OCI-LY1 (cell line): ENCODE measurements at regions not wholly inside any gene's neighbourhood (a gene's known extent, or its start where the extent isn't known, plus 50 kb on each side); places are given as distances from the start of the nearest gene placed in this dataset.

Source experiments
- H2AFZ ChIP-seq: fragments of 200-600 bp; sonication (generic), shearing (Covaris generic); 2 replicates; pipeline ENCODE4 v1.6.0; 2014; ENCODE audit warnings: antibody characterized with exemption, mild to moderate bottlenecking, low read length
- H3F3A ChIP-seq: fragments of 200-600 bp; sonication (generic), shearing (Covaris generic); 2 replicates; pipeline ENCODE4 v1.6.0; 2014; ENCODE audit warnings: mild to moderate bottlenecking, antibody characterized with exemption, low read length, moderate library complexity; ENCODE audit not compliant: insufficient read depth
- H3K27ac ChIP-seq: fragments of 200-600 bp; sonication (generic); 2 replicates; pipeline ENCODE4 v1.5.1; 2014; ENCODE audit warnings: low read length, mixed run types, mild to moderate bottlenecking, low read depth; ENCODE audit not compliant: poor library complexity, severe bottlenecking
- H3K27me3 ChIP-seq: fragments of 200-600 bp; sonication (generic); 2 replicates; pipeline ENCODE4 v1.6.0; 2014; ENCODE audit warnings: antibody characterized with exemption, mild to moderate bottlenecking, low read length, moderate library complexity; ENCODE audit not compliant: insufficient read depth
- H3K36me3 ChIP-seq: fragments of 200-600 bp; sonication (generic); 2 replicates; pipeline ENCODE4 v1.6.1; 2014; ENCODE audit warnings: mild to moderate bottlenecking, antibody characterized with exemption, low read length, moderate library complexity, mixed read lengths; ENCODE audit not compliant: insufficient read depth
- H3K4me1 ChIP-seq: fragments of 200-600 bp; sonication (generic); 2 replicates; pipeline ENCODE4 v1.5.1; 2014; ENCODE audit warnings: mild to moderate bottlenecking, low read length, moderate library complexity; ENCODE audit not compliant: insufficient read depth, severe bottlenecking
- H3K4me2 ChIP-seq: fragments of 200-600 bp; sonication (generic), shearing (Covaris generic); 2 replicates; pipeline ENCODE4 v1.6.1; 2014; ENCODE audit warnings: low read length
- H3K4me3 ChIP-seq: fragments of 200-600 bp; sonication (generic); 2 replicates; pipeline ENCODE4 v1.5.1; 2014; ENCODE audit warnings: low read length, low read depth, mild to moderate bottlenecking, mixed read lengths; ENCODE audit not compliant: poor library complexity, severe bottlenecking
- H3K79me2 ChIP-seq: fragments of 200-600 bp; shearing (Covaris generic); 2 replicates; pipeline ENCODE4 v1.6.1; 2016; ENCODE audit warnings: mixed run types, low read length, mixed read lengths; ENCODE audit not compliant: insufficient read depth
- H3K9ac ChIP-seq: fragments of 200-600 bp; sonication (generic), shearing (Covaris generic); 2 replicates; pipeline ENCODE4 v1.6.1; 2014; ENCODE audit warnings: mild to moderate bottlenecking, low read length, mixed read lengths
- H3K9me2 ChIP-seq: fragments of 200-600 bp; sonication (generic), shearing (Covaris generic); 2 replicates; pipeline ENCODE4 v1.6.1; 2014; ENCODE audit warnings: low read depth, mild to moderate bottlenecking, low read length, mixed read lengths
- H3K9me3 ChIP-seq: fragments of 200-600 bp; shearing (Covaris generic); 2 replicates; pipeline ENCODE4 v1.6.1; 2014; ENCODE audit warnings: low read length, mixed read lengths
- H4K20me1 ChIP-seq: fragments of 200-600 bp; sonication (generic), shearing (Covaris generic); 2 replicates; pipeline ENCODE4 v1.6.0; 2016; ENCODE audit warnings: mild to moderate bottlenecking, low read length; ENCODE audit not compliant: insufficient read depth
- EZH2 ChIP-seq: fragments of 200-600 bp; sonication (generic), shearing (Covaris generic); IDR thresholded peaks from 2 replicates; pipeline ENCODE4 v1.8.0; 2017; ENCODE audit warnings: borderline replicate concordance, mixed run types, mild to moderate bottlenecking, antibody characterized with exemption, low read length, moderate library complexity, mixed read lengths
- TF ChIP-seq, protein P1 (sequence below): fragments of 200-600 bp; sonication (generic), shearing (Covaris generic); IDR thresholded peaks from 2 replicates; pipeline ENCODE4 v1.5.1; 2017; ENCODE audit warnings: mild to moderate bottlenecking, antibody characterized with exemption, low read length, moderate library complexity, mixed read lengths

DNA sequence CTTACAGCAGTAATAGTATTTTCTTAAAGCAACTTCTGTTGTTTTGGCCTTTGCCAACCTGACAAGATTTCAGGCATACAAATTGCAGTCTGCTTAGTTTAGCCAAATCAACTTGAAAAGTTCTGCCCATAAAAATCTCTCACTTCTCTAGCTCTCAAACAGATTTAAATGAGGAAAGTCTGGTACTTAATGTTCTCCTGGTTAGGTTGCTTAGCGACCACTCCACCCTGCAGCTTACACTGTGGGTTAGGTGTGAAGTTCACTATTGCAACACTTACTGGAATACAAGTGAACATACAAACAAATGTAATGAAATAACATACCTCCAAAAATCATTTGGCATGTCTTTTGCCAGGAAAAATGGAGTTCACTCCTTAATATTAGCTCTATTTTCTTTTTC, 178.7 kb upstream of the PCDH9 start:
- Histone ChIP-seq H3K36me3 (no peaks in the 10 kb centered on the region), H3K9me2 (no peaks in the 10 kb centered on the region), H3K79me2 (no peaks in the 10 kb centered on the region)

DNA sequence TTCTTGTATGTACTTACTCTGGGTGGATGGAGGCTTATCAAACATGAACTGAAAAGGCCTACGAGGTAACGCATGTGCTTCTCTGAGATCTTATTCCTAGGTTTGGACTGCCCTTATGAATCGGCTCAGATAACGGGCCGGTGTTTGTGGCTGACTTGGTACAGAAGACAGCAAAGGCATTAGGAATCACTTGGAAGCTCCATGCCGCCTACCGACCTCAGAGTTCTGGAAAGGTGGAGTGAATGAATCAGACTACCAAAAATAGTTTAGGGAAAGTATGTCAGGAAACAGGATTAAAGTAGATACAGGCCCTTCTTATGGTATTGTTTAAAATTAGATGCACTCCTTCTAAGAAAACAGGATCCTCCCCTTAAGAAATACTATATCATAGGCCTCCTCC, 172.4 kb upstream of the PCDH9 start:
- Histone ChIP-seq H3K9ac (no peak overlapping the region), H3K79me2 (no peaks in the 10 kb centered on the region), H3K27ac (no peak overlapping the region), H4K20me1 (no peaks in the 10 kb centered on the region), H3K9me2 (no peaks in the 10 kb centered on the region), H3F3A (no peaks in the 10 kb centered on the region), H3K27me3 (no peaks in the 10 kb centered on the region), H3K9me3 (no peaks in the 10 kb centered on the region), H3K4me3 (no peak overlapping the region), H3K4me1 (no peaks in the 10 kb centered on the region), H3K36me3 (no peaks in the 10 kb centered on the region), H2AFZ (no peak overlapping the region), H3K4me2 (no peak overlapping the region)
- TF ChIP-seq, protein P1, sequence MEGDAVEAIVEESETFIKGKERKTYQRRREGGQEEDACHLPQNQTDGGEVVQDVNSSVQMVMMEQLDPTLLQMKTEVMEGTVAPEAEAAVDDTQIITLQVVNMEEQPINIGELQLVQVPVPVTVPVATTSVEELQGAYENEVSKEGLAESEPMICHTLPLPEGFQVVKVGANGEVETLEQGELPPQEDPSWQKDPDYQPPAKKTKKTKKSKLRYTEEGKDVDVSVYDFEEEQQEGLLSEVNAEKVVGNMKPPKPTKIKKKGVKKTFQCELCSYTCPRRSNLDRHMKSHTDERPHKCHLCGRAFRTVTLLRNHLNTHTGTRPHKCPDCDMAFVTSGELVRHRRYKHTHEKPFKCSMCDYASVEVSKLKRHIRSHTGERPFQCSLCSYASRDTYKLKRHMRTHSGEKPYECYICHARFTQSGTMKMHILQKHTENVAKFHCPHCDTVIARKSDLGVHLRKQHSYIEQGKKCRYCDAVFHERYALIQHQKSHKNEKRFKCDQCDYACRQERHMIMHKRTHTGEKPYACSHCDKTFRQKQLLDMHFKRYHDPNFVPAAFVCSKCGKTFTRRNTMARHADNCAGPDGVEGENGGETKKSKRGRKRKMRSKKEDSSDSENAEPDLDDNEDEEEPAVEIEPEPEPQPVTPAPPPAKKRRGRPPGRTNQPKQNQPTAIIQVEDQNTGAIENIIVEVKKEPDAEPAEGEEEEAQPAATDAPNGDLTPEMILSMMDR, result no peak
- no peak for TF ChIP-seq EZH2

More for the DNA sequence above, 178.7 kb upstream of the PCDH9 start:
- TF ChIP-seq EZH2, result no peak
- TF ChIP-seq, protein P1, result no peak
- H3K9ac ChIP-seq, result no peak overlapping the region
- H3K4me1 ChIP-seq, result no peaks in the 10 kb centered on the region
- no peak overlapping the region for H3K4me2 ChIP-seq
- 0 out of 2 replicates have a peak overlapping the region, but pooled peaks have one; percentile 52 for H2AFZ ChIP-seq
- no peaks in the 10 kb centered on the region for H3K9me3 ChIP-seq
- no peak overlapping the region for H3K27ac ChIP-seq
- H3F3A ChIP-seq, result no peaks in the 10 kb centered on the region
- H4K20me1 ChIP-seq, result no peaks in the 10 kb centered on the region
- no peak overlapping the region for H3K4me3 ChIP-seq
- no peaks in the 10 kb centered on the region for H3K27me3 ChIP-seq

DNA sequence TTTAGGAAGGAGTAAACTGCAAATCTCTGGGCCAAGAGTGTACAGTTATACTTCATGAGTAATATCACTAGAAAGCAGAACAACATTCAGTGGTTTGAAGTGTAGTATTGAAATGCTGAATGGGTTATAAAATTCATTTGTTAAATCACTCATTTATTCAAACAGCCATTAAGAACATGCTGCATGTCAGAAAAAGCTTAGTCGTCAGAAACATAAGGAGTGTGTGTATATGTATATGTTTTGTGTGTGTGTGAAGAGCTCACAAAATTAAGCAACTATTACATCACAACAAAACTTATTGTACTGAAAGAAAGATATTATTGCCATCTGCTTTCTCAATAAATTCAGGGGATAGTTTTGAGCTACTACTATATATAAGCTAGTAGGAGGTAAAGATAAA, 165.4 kb upstream of the PCDH9 start:
- no peaks in the 10 kb centered on the region for H3K9me3 ChIP-seq
- TF ChIP-seq EZH2, result no peak
- TF ChIP-seq, protein P1, result no peak
- H3K27me3 ChIP-seq, result no peaks in the 10 kb centered on the region
- no peak overlapping the region for H3K27ac ChIP-seq
- H3K9ac ChIP-seq, result no peak overlapping the region
- no peaks in the 10 kb centered on the region for H3K4me1 ChIP-seq
- H3K4me2 ChIP-seq, result no peak overlapping the region
- H3K9me2 ChIP-seq, result no peaks in the 10 kb centered on the region
- H3K79me2 ChIP-seq, result no peaks in the 10 kb centered on the region
- no peak overlapping the region for H2AFZ ChIP-seq
- H3F3A ChIP-seq, result no peaks in the 10 kb centered on the region
- no peaks in the 10 kb centered on the region for H3K36me3 ChIP-seq
- H4K20me1 ChIP-seq, result no peaks in the 10 kb centered on the region
- no peak overlapping the region for H3K4me3 ChIP-seq
